H9 (cell line): ENCODE measurements at regions not wholly inside any gene's neighbourhood (a gene's known extent, or its start where the extent isn't known, plus 50 kb on each side); places are given as distances from the start of the nearest gene placed in this dataset.

Experiments
- DNase-seq: peaks from one replicate; pipeline ENCODE4 v3.0.0-alpha.2; 2017
- H2AFZ ChIP-seq: one replicate; pipeline ENCODE4 v1.6.1; 2013; ENCODE audit warnings: mild to moderate bottlenecking, low read length, control low read depth, moderate library complexity
- H2AK5ac ChIP-seq: 2 replicates; pipeline ENCODE4 v1.6.1; 2013; ENCODE audit warnings: low read length, control low read depth, mixed read lengths; ENCODE audit not compliant: insufficient read length
- H2BK120ac ChIP-seq: one replicate; pipeline ENCODE4 v1.6.1; 2013; ENCODE audit warnings: low read depth, mild to moderate bottlenecking, low read length, control low read depth, inconsistent platforms; ENCODE audit not compliant: poor library complexity, severe bottlenecking
- H2BK12ac ChIP-seq: 2 replicates; pipeline ENCODE4 v1.6.1; 2013; ENCODE audit warnings: low read length, control low read depth, mixed read lengths, low read depth; ENCODE audit not compliant: insufficient read length
- H2BK15ac ChIP-seq: 2 replicates; pipeline ENCODE4 v1.6.1; 2013; ENCODE audit warnings: low read depth, low read length, control low read depth
- H2BK20ac ChIP-seq: one replicate; pipeline ENCODE4 v1.6.1; 2013; ENCODE audit warnings: low read depth, mild to moderate bottlenecking, low read length, control low read depth, inconsistent platforms; ENCODE audit not compliant: poor library complexity, severe bottlenecking
- H2BK5ac ChIP-seq: 2 replicates; pipeline ENCODE4 v1.6.1; 2013; ENCODE audit warnings: low read length, control low read depth, mixed read lengths; ENCODE audit not compliant: insufficient read length
- H3K14ac ChIP-seq: 2 replicates; pipeline ENCODE4 v1.6.1; 2013; ENCODE audit warnings: low read length, control low read depth; ENCODE audit not compliant: insufficient read depth
- H3K18ac ChIP-seq: 2 replicates; pipeline ENCODE4 v1.6.1; 2013; ENCODE audit warnings: low read depth, mild to moderate bottlenecking, mixed read lengths, low read length, control low read depth; ENCODE audit not compliant: insufficient read length
- H3K23ac ChIP-seq: 2 replicates; pipeline ENCODE4 v1.6.1; 2013; ENCODE audit warnings: low read length, control low read depth, mixed read lengths, low read depth; ENCODE audit not compliant: insufficient read length
- H3K23me2 ChIP-seq: 2 replicates; pipeline ENCODE4 v1.6.1; 2013; ENCODE audit warnings: low read depth, mild to moderate bottlenecking, mixed read lengths, low read length, control low read depth; ENCODE audit not compliant: insufficient read length, poor library complexity, severe bottlenecking
- H3K27ac ChIP-seq: 2 replicates; pipeline ENCODE4 v1.5.1; 2013; ENCODE audit warnings: low read length, control low read depth, mixed read lengths, low read depth; ENCODE audit not compliant: insufficient read length
- H3K27me3 ChIP-seq: 2 replicates; pipeline ENCODE4 v1.6.1; 2013; ENCODE audit warnings: low read length, control low read depth, inconsistent platforms; ENCODE audit not compliant: insufficient read depth
- H3K4ac ChIP-seq: 2 replicates; pipeline ENCODE4 v1.6.1; 2013; ENCODE audit warnings: low read depth, mild to moderate bottlenecking, control low read depth, inconsistent platforms, low read length, moderate library complexity
- H3K4me1 ChIP-seq: 2 replicates; pipeline ENCODE4 v1.6.1; 2013; ENCODE audit warnings: low read length, control low read depth, inconsistent platforms; ENCODE audit not compliant: insufficient read depth
- H3K4me2 ChIP-seq: 2 replicates; pipeline ENCODE4 v1.6.1; 2013; ENCODE audit warnings: low read length, control low read depth, mixed read lengths; ENCODE audit not compliant: insufficient read length, insufficient read depth
- H3K56ac ChIP-seq: 2 replicates; pipeline ENCODE4 v1.6.1; 2013; ENCODE audit warnings: low read depth, mild to moderate bottlenecking, mixed read lengths, low read length, control low read depth; ENCODE audit not compliant: insufficient read length
- H3K79me1 ChIP-seq: 2 replicates; pipeline ENCODE4 v1.6.1; 2013; ENCODE audit warnings: low read depth, mild to moderate bottlenecking, moderate library complexity, low read length, control low read depth, inconsistent platforms; ENCODE audit not compliant: insufficient read depth, poor library complexity, severe bottlenecking
- H3K79me2 ChIP-seq: 2 replicates; pipeline ENCODE4 v1.6.1; 2013; ENCODE audit warnings: low read length, control low read depth, inconsistent platforms; ENCODE audit not compliant: insufficient read depth
- H3K9ac ChIP-seq: 2 replicates; pipeline ENCODE4 v1.6.1; 2013; ENCODE audit warnings: low read length, control low read depth, mixed read lengths; ENCODE audit not compliant: insufficient read length; ENCODE audit errors: extremely low read depth
- H3K9me3 ChIP-seq: one replicate; pipeline ENCODE4 v1.6.1; 2013; ENCODE audit warnings: low read depth, low read length, inconsistent platforms; ENCODE audit not compliant: control insufficient read depth
- H3T11ph ChIP-seq: one replicate; pipeline ENCODE4 v1.6.1; 2013; ENCODE audit warnings: mild to moderate bottlenecking, low read length, control low read depth, inconsistent platforms
- H4K20me1 ChIP-seq: one replicate; pipeline ENCODE4 v1.6.1; 2013; ENCODE audit not compliant: control insufficient read depth, insufficient read length, insufficient read depth
- H4K5ac ChIP-seq: 2 replicates; pipeline ENCODE4 v1.6.1; 2013; ENCODE audit warnings: low read depth, mild to moderate bottlenecking, mixed read lengths, low read length, control low read depth; ENCODE audit not compliant: insufficient read length
- H4K8ac ChIP-seq: replicated peaks from 2 replicates; pipeline ENCODE4 v1.6.1; 2013; ENCODE audit warnings: low read length, control low read depth, mixed read lengths, low read depth; ENCODE audit not compliant: insufficient read length
- H4K91ac ChIP-seq: 2 replicates; pipeline ENCODE4 v1.6.1; 2013; ENCODE audit warnings: low read depth, mild to moderate bottlenecking, moderate library complexity, mixed read lengths, low read length, control low read depth; ENCODE audit not compliant: insufficient read length
- H3K27ac Mint-ChIP-seq, 3 experiments: 2 replicates in 2 of 3; 3 replicates in 1 of 3; pipeline ENCODE4 v1.8.0; 2020 to 2021; ENCODE audit warnings: mixed read lengths in 3 of 3, mild to moderate bottlenecking in 1 of 3, moderate library complexity in 1 of 3
- H3K27me3 Mint-ChIP-seq: 2 replicates; pipeline ENCODE4 v1.8.0; 2021; ENCODE audit warnings: low read depth, mild to moderate bottlenecking, moderate library complexity, mixed read lengths
- H3K36me3 Mint-ChIP-seq, 3 experiments: 2 replicates in 2 of 3; 3 replicates in 1 of 3; pipeline ENCODE4 v1.8.0; 2020 to 2021; ENCODE audit warnings: low read depth in 3 of 3, mixed read lengths in 3 of 3; ENCODE audit not compliant: insufficient read depth in 1 of 3
- H3K4me1 Mint-ChIP-seq, 2 experiments: 2 replicates each; pipeline ENCODE4 v1.8.0; 2020; ENCODE audit warnings: mixed read lengths in 2 of 2
- H3K4me3 Mint-ChIP-seq, 2 experiments: 2 replicates in 1 of 2; 3 replicates in 1 of 2; pipeline ENCODE4 v1.8.0; 2020 to 2021; ENCODE audit warnings: mild to moderate bottlenecking in 2 of 2, mixed read lengths in 2 of 2, moderate library complexity in 1 of 2
- H3K9me3 Mint-ChIP-seq, 2 experiments: 2 replicates in 1 of 2; 3 replicates in 1 of 2; pipeline ENCODE4 v1.8.0; 2020; ENCODE audit warnings: mild to moderate bottlenecking in 2 of 2, mixed read lengths in 2 of 2, moderate library complexity in 1 of 2
- CTCF ChIP-seq: fragments of 200-600 bp; sonication (generic); conservative IDR thresholded peaks from 3 replicates; pipeline ENCODE4 v1.8.0; 2021; ENCODE audit warnings: antibody characterized with exemption, mild to moderate bottlenecking
- WGBS: extraction: QIAGEN DNeasy Blood & Tissue Kit; methylation state at CpG from one replicate; pipeline ENCODE4 v1.1.7; 2013; ENCODE audit warnings: missing lambda C conversion rate, low lambda C conversion rate, mixed read lengths; ENCODE audit not compliant: insufficient read length; ENCODE audit errors: extremely low coverage; 5-methylcytosine and 5-hydroxymethylcytosine counted together

GRCh38 chr2:114201781-114202180 is 240.7 kb upstream of the DPP10 start:
- H3K9me3 Mint-ChIP-seq = peaks cover 9 to 14% of the 10 kb centered on the region in 2 experiments
- H3K4me3 Mint-ChIP-seq = no peak overlapping the region
- no peak overlapping the region for H3K27ac ChIP-seq
- no peak overlapping the region for H3T11ph ChIP-seq
- H3K9me3 ChIP-seq = no peaks in the 10 kb centered on the region
- H3K14ac ChIP-seq = no peak overlapping the region
- no peak overlapping the region for H3K56ac ChIP-seq
- H2AFZ ChIP-seq = no peak overlapping the region
- DNase-seq = no peak
- H2AK5ac ChIP-seq = no peak overlapping the region
- no peaks in the 10 kb centered on the region for H4K20me1 ChIP-seq
- H3K27me3 Mint-ChIP-seq = no peaks in the 10 kb centered on the region
- WGBS = no CpG with 5 or more reads among the region's 3 CpGs
- H4K8ac ChIP-seq = no peak overlapping the region
- no peak overlapping the region for H4K91ac ChIP-seq
- H4K5ac ChIP-seq = no peak overlapping the region
- H3K27me3 ChIP-seq = no peaks in the 10 kb centered on the region
- H3K4me2 ChIP-seq = no peak overlapping the region
- peak; percentile 50 for TF ChIP-seq CTCF
- H2BK120ac ChIP-seq = no peak overlapping the region
- no peak overlapping the region for H2BK15ac ChIP-seq
- H3K27ac Mint-ChIP-seq = no peak overlapping the region
- no peak overlapping the region for H2BK5ac ChIP-seq
- H3K36me3 Mint-ChIP-seq = peaks cover 0 to 19% (median 0%) of the 10 kb centered on the region in 3 experiments; a peak in 2 of 7 replicates
- H3K79me1 ChIP-seq = no peaks in the 10 kb centered on the region
- no peak overlapping the region for H3K4ac ChIP-seq
- no peaks in the 10 kb centered on the region for H3K23me2 ChIP-seq
- no peak overlapping the region for H2BK12ac ChIP-seq
- no peak overlapping the region for H3K23ac ChIP-seq
- H2BK20ac ChIP-seq = no peak overlapping the region
- no peak overlapping the region for H3K18ac ChIP-seq
- no peaks in the 10 kb centered on the region for H3K4me1 Mint-ChIP-seq
- no peaks in the 10 kb centered on the region for H3K4me1 ChIP-seq
- H3K79me2 ChIP-seq = no peaks in the 10 kb centered on the region
- H3K9ac ChIP-seq = no peak overlapping the region
